Stimulated activated CD4-positive, alpha-beta T cell treated with anti-CD3 and anti-CD28 coated beads, TNF-alpha, amount 100 ng/mL, for 1 hour (primary cell): ENCODE measurements at regions not wholly inside any gene's neighbourhood (a gene's known extent, or its start where the extent isn't known, plus 50 kb on each side); places are given as distances from the start of the nearest gene placed in this dataset.
"Not testable (repeated sequence)": the region's sequence is repeated elsewhere in the genome, so short reads cannot be mapped to it uniquely, and the experiment has no call there.

Experiments
- DNase-seq, 3 donors: peaks; one replicate each; pipeline ENCODE4 v3.0.0-alpha.2; 2020; ENCODE audit warnings: low read depth in 3 of 3, low spot score in 1 of 3

GRCh38 chr15:45804028-45804427, 169.2 kb downstream of the SQOR start:
- DNase-seq: no peak

- DNase-seq: no peak
These were observed 175.4 kb downstream of the SQOR start for GRCh38 chr15:45810201-45810600.

DNA sequence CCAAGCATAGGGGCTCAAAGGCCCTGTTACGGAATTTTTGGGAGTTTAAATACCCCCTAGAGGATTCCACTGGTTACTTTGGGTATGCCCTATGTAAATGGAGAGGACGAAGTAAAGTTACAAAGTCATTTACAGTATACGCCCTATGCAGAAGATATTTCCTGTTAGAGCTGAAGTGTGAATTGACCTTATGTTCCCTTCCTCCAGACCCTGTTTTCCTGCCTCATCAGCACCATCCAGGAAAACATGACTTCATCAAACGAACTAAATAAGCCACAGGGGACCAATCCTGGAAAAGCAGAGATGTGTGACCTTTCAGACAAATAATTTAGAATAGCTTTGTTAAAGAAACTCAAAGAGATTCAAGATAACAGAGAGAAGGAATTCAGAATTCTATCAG, 177.4 kb downstream of the SQOR start:
- no peak for DNase-seq

DNA sequence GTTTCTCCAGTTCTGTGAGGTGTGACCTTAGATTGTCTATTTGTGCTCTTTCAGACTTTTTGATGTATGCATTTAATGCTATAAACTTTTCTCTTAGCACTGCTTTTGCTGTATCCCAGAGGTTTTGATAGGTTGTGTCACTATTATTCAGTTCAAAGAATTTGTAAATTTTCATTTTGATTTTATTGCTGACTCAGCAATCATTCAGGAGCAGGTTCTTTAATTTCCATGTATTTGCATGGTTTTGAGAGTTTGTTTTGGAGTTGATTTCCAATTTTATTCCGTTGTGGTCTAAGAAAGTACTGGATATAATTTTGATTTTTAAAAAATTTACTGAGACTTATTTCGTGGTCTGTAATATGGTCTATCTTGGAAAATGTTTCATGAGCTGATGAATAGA, 182.7 kb downstream of the SQOR start:
- not testable (repeated sequence) for DNase-seq

- DNase-seq: no peak
These were observed 186.6 kb downstream of the SQOR start for GRCh38 chr15:45821390-45821789.

GRCh38 chr15:45822968-45823367, 188.1 kb downstream of the SQOR start:
- not testable (repeated sequence) for DNase-seq

DNA sequence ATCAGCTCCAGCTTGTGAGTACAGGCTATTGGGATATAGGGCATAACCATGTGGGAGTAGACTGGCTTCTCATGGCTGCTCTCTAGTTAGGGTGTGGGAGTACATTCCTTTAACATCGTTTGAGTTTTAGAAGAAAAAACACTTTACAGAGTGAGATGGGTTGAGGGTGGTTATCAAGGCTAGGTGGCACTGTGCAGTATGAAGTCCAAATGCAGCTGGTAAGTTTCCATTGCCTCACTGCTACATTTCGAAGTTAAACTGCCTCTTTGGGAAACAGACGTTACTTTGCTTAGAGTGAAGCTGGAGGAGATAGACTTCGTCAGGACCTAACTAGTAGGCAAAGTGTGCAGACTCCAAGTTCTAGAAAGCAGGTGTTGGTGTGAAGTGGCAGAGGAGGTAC, 192.4 kb downstream of the SQOR start:
- DNase-seq: no peak

GRCh38 chr15:45827766-45828165, 192.9 kb downstream of the SQOR start:
- no peak for DNase-seq

DNA sequence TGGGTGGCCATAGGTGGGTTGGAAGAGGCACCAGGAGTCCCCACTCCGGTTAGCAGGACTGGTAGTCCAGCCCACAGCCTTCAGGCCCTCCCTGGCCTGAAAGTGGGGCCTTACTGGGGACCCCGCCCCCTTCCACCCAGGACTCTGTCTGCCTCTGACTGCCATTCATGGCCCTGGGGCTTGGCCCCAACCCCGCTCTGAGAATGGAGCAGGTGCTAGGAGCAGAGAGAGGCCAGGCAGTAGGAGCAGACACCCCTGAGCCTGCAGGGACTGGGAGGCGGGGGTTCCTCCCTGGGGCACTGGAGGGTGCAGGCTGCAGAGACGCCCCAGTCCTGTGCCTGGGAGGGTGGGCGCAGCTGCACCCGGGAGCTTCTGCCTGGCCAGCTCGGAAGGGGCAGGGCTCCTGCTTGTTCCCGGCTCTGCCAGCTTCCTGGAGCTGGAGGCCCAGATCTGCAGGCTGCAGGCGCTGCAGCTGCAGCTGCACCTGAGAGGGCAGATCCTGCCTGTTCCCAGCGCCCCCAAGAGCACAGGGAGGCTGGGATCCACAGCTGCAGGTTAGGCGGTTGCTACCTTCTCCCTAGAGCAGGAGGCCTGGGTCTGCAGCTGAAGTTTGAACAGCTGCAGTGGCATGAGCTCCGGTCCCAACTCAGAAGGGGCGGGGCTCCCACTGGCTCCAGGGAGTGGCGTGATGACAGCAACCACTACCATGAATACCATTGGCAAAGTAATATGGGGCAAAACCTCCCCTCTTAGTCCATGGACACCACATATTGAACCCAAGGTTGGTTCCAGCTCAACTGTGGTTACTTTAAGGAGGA, 194.7 kb downstream of the SQOR start:
- DNase-seq: no peak

DNA sequence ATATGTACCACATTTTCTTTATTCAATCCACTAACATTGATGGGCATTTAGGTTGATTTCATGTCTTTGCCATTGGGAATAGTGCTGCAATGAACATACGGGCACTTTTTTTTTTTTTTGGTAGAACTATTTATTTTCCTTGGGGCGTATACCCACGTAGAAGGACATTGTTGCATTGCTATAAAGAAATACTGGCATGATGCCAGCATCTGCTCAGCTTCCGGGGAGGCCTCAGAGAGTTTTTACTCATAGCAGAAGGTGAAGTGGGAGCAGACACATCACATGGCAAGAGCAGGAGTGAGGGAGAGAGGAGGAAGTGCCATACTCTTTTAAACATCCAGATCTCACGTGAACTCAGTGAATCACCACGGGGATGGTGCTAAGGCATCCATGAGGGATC, 197.0 kb downstream of the SQOR start:
- no peak for DNase-seq

GRCh38 chr15:45834622-45835021, 199.8 kb downstream of the SQOR start:
- no peak for DNase-seq

- DNase-seq: no peak
These were observed 207.3 kb downstream of the SQOR start for GRCh38 chr15:45842151-45842550.

DNA sequence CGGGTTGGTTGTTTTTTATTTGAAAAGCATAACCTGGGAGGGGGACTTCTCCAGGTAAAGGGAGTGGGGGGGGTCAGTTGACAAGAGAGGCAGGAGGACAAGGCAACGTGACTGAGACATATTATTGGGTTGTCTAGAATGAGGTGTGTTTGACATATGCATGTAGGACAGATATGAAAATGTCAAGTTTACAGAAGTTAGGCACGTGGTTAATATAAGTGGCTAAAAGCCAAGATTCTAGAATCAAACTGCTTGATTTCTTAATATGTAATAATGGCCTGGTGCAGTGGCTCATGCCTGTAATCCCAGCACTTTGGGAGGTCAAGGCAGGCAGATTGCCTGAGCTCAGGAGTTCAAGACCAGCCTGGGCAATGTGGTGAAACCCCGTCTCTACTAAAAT, 212.8 kb downstream of the SQOR start:
- no peak for DNase-seq

- no peak for DNase-seq
These were observed 214.3 kb downstream of the SQOR start for GRCh38 chr15:45849136-45849535.

DNA sequence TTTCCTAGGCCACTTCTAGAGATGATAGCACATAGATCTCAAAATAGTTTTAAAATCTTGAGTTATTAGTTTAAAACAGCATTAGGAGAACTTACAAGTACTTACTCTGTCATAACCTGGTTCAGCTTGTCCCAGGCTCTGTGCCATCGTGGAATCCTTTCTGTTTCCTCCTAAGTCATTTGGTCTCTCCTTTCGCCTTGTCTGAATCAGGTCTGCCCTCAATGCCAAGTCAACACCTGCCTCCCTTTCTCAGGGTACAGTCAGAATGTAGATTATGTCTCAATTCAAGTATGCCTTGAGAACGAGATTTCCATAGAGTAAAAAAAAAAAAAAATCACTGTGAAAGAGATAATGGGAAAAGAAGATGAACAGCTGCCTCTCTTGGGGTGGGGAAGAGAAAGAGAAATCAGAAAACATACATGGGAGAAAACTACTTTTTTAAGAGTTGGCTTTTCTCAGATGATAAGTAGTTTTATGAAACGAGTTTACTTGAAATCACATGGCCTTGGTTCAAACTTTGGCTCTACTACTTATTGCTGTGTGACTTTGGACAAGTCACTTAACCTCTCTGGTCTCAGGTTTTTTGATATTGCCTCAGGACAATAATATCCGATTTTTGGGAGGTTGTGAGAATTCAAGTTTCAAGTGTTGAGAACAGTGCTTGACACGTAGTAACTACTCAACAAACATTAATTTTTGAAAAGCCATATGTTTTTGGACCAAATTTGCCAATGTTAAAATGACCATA, 219.8 kb downstream of the SQOR start:
- no peak for DNase-seq

DNA sequence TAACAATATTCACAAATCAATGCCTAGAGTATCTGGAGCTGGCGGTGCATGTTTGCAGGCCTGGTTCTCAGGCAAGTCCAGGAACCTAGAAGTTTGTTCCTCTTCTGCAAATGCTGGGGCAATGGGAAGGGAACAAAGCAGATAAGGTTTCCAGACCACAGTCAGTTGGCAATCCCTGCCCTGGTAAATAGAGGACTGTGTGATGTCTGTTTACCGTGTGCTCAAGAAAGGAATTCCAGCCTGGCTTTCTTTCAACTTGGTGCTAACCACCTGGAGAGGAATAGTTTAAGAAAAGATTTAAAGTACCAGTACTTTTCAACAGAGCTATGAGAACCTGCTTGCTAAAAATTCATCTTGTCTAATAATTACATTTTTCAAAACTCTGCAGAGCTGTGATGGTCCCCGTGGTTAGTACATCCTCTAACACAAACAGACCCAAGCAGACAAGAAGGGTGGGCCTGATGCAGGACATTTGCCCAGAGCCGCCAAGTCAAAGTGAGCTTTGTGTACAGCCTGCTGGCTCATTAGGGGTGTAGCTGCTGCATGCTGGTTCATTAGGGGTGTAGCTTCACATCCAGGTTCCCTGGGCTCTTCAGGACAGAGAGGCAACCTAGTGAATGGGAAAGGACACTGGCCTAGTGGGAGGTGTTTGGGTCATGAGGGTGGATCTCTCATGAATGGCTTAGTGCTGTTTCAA, 220.5 kb downstream of the SQOR start:
- DNase-seq: no peak

GRCh38 chr15:45855907-45856579, 221.2 kb downstream of the SQOR start:
- no peak for DNase-seq

DNA sequence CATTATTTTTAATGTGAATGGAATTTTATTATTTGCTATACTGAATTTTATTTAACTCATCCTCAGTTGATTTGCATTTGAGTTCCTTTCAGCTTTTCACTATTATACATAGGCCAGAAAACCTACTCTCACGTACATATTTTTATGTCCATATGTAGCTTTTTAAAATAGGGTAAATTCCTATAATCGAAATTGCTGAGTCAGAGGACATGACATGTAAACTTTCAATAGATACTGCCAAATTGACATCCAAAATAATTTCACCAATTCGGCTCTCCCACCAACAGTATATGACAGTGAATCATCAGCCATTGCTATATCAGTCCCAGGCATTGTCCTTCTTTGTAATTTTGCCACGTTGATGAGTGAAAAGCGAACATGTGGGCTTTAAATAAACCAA, 222.5 kb downstream of the SQOR start:
- no peak for DNase-seq

DNA sequence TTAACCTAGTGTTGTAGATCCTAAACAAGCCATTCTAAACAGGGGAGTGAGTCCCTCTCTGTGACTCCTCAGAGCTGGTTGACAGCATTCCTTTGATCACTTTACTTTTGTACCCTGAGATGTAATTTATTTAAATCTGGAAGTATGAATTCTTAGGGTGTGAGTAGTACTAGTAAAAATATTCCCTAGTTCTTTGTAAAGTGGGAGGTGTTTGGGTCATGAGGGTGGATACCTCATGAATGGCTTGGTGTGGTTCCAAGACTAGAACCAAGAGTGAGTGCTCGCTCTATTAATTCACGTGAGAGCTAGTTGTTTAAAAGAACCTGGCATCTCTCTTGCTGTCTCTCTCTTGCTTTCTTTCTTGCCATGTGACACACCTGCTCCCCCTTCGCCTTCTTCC, 223.7 kb downstream of the SQOR start:
- no peak for DNase-seq

DNA sequence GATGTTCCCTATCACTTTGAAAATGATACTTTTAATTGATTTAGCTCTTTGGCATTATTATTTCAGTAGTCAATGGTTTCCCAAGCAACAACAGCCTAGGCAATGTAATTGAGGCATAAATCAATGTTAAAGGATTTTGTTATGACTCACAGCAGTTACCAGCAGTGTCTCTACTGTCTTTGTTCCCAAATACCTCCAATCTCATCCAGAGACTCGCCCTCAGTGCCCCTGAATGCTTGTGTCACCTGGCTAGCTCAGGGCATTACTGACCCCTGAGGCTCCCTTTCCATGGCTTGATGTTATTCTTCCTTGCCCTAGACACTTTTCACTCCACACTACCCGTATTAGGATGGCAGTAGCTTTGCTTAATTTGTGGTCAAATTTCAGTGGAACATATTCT, 227.2 kb downstream of the SQOR start:
- DNase-seq: no peak

GRCh38 chr15:45863881-45864580, 229.2 kb downstream of the SQOR start:
- DNase-seq: no peak
